ENCODE measurements at regions not wholly inside any gene's neighbourhood (a gene's known extent, or its start where the extent isn't known, plus 50 kb on each side); places are given as distances from the start of the nearest gene placed in this dataset.

- TF ChIP-seq POLR2AphosphoS5 (IDR thresholded peaks at IDR 0.05; ENCODE audit: low read depth, low read length), result no peak
- no peak for TF ChIP-seq POLR2A (IDR thresholded peaks at IDR 0.05; ENCODE audit: low read depth, low read length)
These were observed 333.2 kb upstream of the ZNF507 start for GRCh38 chr19:32012206-32012605.
